Neural progenitor cell (in vitro differentiated cells): ENCODE measurements at regions not wholly inside any gene's neighbourhood (a gene's known extent, or its start where the extent isn't known, plus 50 kb on each side); places are given as distances from the start of the nearest gene placed in this dataset.

Experiments used
- CTCF ChIP-seq: fragments of 200-600 bp; sonication (generic); IDR thresholded peaks from 2 replicates; pipeline ENCODE4 v1.5.1; 2017; ENCODE audit warnings: antibody characterized with exemption, mild to moderate bottlenecking
- EZH2 ChIP-seq: fragments of 200-600 bp; sonication (generic); IDR thresholded peaks from 2 replicates; pipeline ENCODE4 v1.6.1; 2017; ENCODE audit warnings: antibody characterized with exemption, mild to moderate bottlenecking, moderate library complexity
- EZH2phosphoT487 ChIP-seq: fragments of 200-600 bp; sonication (generic); IDR thresholded peaks from 2 replicates; pipeline ENCODE4 v1.6.1; 2017; ENCODE audit warnings: antibody characterized with exemption

GRCh38 chr1:114333690-114334089 lies 177.3 kb downstream of the TRIM33 start:
- no peak for TF ChIP-seq EZH2
- no peak for TF ChIP-seq CTCF
- no peak for TF ChIP-seq EZH2phosphoT487
